ENCODE measurements at regions not wholly inside any gene's neighbourhood (a gene's known extent, or its start where the extent isn't known, plus 50 kb on each side); places are given as distances from the start of the nearest gene placed in this dataset.

GRCh38 chr1:219438386-219438785, 174.5 kb downstream of the ZC3H11B start:
- no peaks in the 10 kb centered on the region for H3K36me3 Mint-ChIP-seq (ENCODE audit: low read depth, unreplicated experiment)
- no peak overlapping the region for H3K27ac Mint-ChIP-seq (ENCODE audit: unreplicated experiment)
- DNase-seq (ENCODE audit: low spot score): no peak
- TF ChIP-seq CTCF (IDR thresholded peaks at IDR 0.05; ENCODE audit: unreplicated experiment): no peak
- H3K4me3 Mint-ChIP-seq (ENCODE audit: unreplicated experiment): no peak overlapping the region
- peaks cover 25% of the 10 kb centered on the region for H3K4me1 Mint-ChIP-seq (ENCODE audit: unreplicated experiment)
- no peaks in the 10 kb centered on the region for H3K9me3 Mint-ChIP-seq (ENCODE audit: unreplicated experiment)
- H3K27me3 Mint-ChIP-seq (ENCODE audit: unreplicated experiment): no peaks in the 10 kb centered on the region

GRCh38 chr1:219434923-219435297, 178.0 kb downstream of the ZC3H11B start:
- Mint-ChIP-seq H3K36me3 (ENCODE audit: low read depth, unreplicated experiment) (no peaks in the 10 kb centered on the region), H3K4me3 (ENCODE audit: unreplicated experiment) (no peak overlapping the region), H3K4me1 (ENCODE audit: unreplicated experiment) (peaks cover 8% of the 10 kb centered on the region), H3K9me3 (ENCODE audit: unreplicated experiment) (no peaks in the 10 kb centered on the region), H3K27ac (ENCODE audit: unreplicated experiment) (no peak overlapping the region), H3K27me3 (ENCODE audit: unreplicated experiment) (no peaks in the 10 kb centered on the region)
- no peak for TF ChIP-seq CTCF (IDR thresholded peaks at IDR 0.05; ENCODE audit: unreplicated experiment)
- DNase-seq (ENCODE audit: low spot score): no peak

- Mint-ChIP-seq H3K27me3 (ENCODE audit: unreplicated experiment) (no peaks in the 10 kb centered on the region), H3K4me3 (ENCODE audit: unreplicated experiment) (no peak overlapping the region), H3K27ac (ENCODE audit: unreplicated experiment) (no peak overlapping the region), H3K36me3 (ENCODE audit: low read depth, unreplicated experiment) (no peaks in the 10 kb centered on the region), H3K4me1 (ENCODE audit: unreplicated experiment) (peaks cover 8% of the 10 kb centered on the region), H3K9me3 (ENCODE audit: unreplicated experiment) (no peaks in the 10 kb centered on the region)
- no peak for DNase-seq (ENCODE audit: low spot score)
- no peak for TF ChIP-seq CTCF (IDR thresholded peaks at IDR 0.05; ENCODE audit: unreplicated experiment)
Observed at GRCh38 chr1:219434285-219434922, 178.5 kb downstream of the ZC3H11B start.

- no peak overlapping the region for H3K4me3 Mint-ChIP-seq (ENCODE audit: unreplicated experiment)
- DNase-seq (ENCODE audit: low spot score): no peak
- no peaks in the 10 kb centered on the region for H3K9me3 Mint-ChIP-seq (ENCODE audit: unreplicated experiment)
- H3K27ac Mint-ChIP-seq (ENCODE audit: unreplicated experiment): no peak overlapping the region
- TF ChIP-seq CTCF (IDR thresholded peaks at IDR 0.05; ENCODE audit: unreplicated experiment): no peak
- peaks cover 2% of the 10 kb centered on the region for H3K4me1 Mint-ChIP-seq (ENCODE audit: unreplicated experiment)
- no peaks in the 10 kb centered on the region for H3K36me3 Mint-ChIP-seq (ENCODE audit: low read depth, unreplicated experiment)
- H3K27me3 Mint-ChIP-seq (ENCODE audit: unreplicated experiment): no peaks in the 10 kb centered on the region
Observed at GRCh38 chr1:219433496-219434131, 179.3 kb downstream of the ZC3H11B start.

GRCh38 chr1:219433001-219433400, 179.9 kb downstream of the ZC3H11B start:
- no peak for DNase-seq (ENCODE audit: low spot score)
- TF ChIP-seq CTCF (IDR thresholded peaks at IDR 0.05; ENCODE audit: unreplicated experiment): no peak
- H3K27ac Mint-ChIP-seq (ENCODE audit: unreplicated experiment): no peak overlapping the region
- no peaks in the 10 kb centered on the region for H3K27me3 Mint-ChIP-seq (ENCODE audit: unreplicated experiment)
- H3K4me3 Mint-ChIP-seq (ENCODE audit: unreplicated experiment): no peak overlapping the region
- H3K36me3 Mint-ChIP-seq (ENCODE audit: low read depth, unreplicated experiment): no peaks in the 10 kb centered on the region
- no peaks in the 10 kb centered on the region for H3K4me1 Mint-ChIP-seq (ENCODE audit: unreplicated experiment)
- no peaks in the 10 kb centered on the region for H3K9me3 Mint-ChIP-seq (ENCODE audit: unreplicated experiment)

Measured in endothelial cell (in vitro differentiated cells).